GM12875 (cell line): ENCODE measurements at regions not wholly inside any gene's neighbourhood (a gene's known extent, or its start where the extent isn't known, plus 50 kb on each side); places are given as distances from the start of the nearest gene placed in this dataset.

ENCODE experiments used
- H3K4me3 ChIP-seq: one replicate; pipeline ENCODE4 v1.5.1; 2011; ENCODE audit warnings: low read depth, low read length, control low read depth
- CTCF ChIP-seq: IDR thresholded peaks from 2 replicates; pipeline ENCODE4 v1.5.1; 2011; ENCODE audit warnings: low read depth, mild to moderate bottlenecking, control low read depth, inconsistent platforms, low read length, moderate library complexity, borderline replicate concordance; ENCODE audit not compliant: insufficient read depth

DNA sequence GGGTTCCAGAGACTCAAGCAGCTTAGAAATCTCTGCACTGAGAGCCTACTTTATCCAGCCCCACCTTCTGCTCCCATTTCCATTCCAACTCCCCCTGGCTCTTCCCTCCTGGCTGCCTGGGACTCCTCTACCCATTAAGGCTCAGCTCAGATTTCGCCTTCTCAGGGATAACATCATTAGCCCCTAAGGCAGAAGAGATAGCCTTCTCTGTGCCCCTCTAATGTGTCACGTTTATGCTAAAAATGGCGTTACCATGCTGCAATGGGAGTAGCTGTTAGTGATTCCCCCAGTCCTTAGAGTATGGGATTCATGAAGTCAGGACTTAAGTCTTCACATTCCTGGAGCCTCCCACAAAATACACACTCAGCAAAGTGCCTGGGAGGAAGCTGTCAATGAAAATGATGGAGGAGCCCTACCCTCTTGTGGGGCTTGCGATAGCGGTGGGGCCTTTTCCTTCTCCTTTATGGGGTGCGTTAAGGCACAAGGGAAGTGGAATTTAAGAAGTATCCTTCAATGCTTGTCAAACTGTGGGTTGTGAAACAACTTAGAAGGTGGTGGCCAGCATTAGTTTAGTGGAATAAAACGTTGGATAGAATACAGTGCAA, 144.7 kb upstream of the COPS8 start:
- no peak for TF ChIP-seq CTCF

DNA sequence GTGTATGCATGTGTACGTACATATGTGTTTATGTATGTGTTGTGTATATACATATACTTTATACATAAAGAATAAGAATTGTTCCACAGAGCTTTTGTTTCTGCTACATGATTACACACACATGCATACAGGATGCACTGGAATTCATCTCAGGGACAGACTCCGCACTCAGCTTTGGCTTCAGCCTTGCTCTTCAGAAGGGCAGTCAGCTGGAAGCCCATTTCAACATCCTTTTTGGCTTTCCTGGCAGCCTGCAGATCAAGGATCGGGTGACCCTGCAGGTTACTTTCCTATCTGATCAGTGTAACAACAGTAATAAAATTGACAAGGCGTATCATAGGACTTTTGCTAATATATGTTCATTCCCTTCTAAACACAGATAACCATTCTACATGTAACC, 144.1 kb upstream of the COPS8 start:
- no peak for TF ChIP-seq CTCF
- no peak overlapping the region for H3K4me3 ChIP-seq

More for the DNA sequence above, 144.7 kb upstream of the COPS8 start:
- no peak overlapping the region for H3K4me3 ChIP-seq

DNA sequence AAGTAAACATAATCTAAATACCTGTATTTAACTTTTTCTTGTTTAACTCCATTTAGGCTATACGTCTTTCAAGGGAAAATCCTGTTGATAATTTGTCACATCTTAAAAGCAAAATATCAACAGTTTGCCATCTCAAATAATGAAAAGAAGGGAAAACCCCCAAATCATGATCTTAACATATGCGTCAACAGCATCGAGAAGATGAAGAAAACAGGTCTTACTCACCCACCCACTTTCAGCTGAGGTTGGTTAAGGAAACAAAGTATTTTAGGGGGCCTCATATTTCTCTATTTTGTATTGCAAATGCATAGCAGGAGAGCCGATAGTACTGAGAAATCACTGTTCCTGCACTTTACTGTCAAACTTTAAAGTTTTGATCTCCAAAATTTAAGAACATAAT, 143.1 kb upstream of the COPS8 start:
- no peak overlapping the region for H3K4me3 ChIP-seq
- no peak for TF ChIP-seq CTCF

GRCh38 chr2:236943068-236943467, 142.6 kb upstream of the COPS8 start:
- H3K4me3 ChIP-seq = no peak overlapping the region
- no peak for TF ChIP-seq CTCF

- no peak overlapping the region for H3K4me3 ChIP-seq
- no peak for TF ChIP-seq CTCF
These were observed 141.7 kb upstream of the COPS8 start for GRCh38 chr2:236943841-236944513.

GRCh38 chr2:236944561-236944960, 141.1 kb upstream of the COPS8 start:
- no peak overlapping the region for H3K4me3 ChIP-seq
- TF ChIP-seq CTCF = no peak

DNA sequence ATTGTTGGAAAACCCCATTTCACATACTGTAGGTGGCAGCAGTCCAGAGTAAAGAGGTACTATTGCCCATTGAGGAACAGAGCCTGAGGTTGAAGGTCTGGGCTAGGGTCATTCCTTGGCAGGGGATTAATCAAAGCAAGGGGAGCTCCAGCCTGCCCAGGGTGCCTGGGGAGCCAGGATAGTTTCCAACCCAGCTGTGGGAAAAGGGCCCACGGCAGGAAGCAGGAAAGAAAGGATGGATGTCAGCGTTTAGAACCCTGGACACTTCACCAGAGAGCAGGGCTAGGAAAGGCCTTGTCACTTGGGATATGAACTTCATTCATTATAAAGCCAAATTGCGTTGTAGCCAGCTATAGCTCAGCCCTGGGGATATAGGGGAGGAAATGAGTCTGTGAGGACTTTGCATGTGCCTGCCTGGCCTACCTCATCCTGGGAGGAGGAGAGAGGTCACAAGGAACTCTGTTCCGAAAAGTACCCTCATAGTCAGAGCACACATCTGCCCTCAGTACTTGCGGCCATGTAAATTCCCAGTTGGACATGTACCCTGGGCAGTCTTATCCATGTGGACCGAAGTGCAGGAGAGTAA, 140.2 kb upstream of the COPS8 start:
- no peak overlapping the region for H3K4me3 ChIP-seq
- no peak for TF ChIP-seq CTCF
